ENCODE measurements at regions not wholly inside any gene's neighbourhood (a gene's known extent, or its start where the extent isn't known, plus 50 kb on each side); places are given as distances from the start of the nearest gene placed in this dataset.

- H3K79me2 ChIP-seq (ENCODE audit: low read depth): no peaks in the 10 kb centered on the region
- no peak overlapping the region for H3K4me2 ChIP-seq
- no peaks in the 10 kb centered on the region for H3K4me1 ChIP-seq (replicated peaks; ENCODE audit: insufficient read depth)
- no peak overlapping the region for H3K27ac ChIP-seq
- POLR2A ChIA-PET (ENCODE audit: unreplicated experiment): no interaction called here
- no TSS peak for BruUV-seq (replicated peaks)
- no peak overlapping the region for H2AFZ ChIP-seq
- CTCF ChIA-PET: no interaction called here
- no peaks in the 10 kb centered on the region for H3F3A ChIP-seq (ENCODE audit: insufficient read depth, low read depth)
- H3K9me3 ChIP-seq (ENCODE audit: insufficient read depth, low read depth): no peaks in the 10 kb centered on the region
- H3K36me3 ChIP-seq (ENCODE audit: low read depth): no peaks in the 10 kb centered on the region
- TF ChIP-seq, protein P1, sequence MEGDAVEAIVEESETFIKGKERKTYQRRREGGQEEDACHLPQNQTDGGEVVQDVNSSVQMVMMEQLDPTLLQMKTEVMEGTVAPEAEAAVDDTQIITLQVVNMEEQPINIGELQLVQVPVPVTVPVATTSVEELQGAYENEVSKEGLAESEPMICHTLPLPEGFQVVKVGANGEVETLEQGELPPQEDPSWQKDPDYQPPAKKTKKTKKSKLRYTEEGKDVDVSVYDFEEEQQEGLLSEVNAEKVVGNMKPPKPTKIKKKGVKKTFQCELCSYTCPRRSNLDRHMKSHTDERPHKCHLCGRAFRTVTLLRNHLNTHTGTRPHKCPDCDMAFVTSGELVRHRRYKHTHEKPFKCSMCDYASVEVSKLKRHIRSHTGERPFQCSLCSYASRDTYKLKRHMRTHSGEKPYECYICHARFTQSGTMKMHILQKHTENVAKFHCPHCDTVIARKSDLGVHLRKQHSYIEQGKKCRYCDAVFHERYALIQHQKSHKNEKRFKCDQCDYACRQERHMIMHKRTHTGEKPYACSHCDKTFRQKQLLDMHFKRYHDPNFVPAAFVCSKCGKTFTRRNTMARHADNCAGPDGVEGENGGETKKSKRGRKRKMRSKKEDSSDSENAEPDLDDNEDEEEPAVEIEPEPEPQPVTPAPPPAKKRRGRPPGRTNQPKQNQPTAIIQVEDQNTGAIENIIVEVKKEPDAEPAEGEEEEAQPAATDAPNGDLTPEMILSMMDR (conservative IDR thresholded peaks at IDR 0.05): no peak
- no peak for TF ChIP-seq EZH2 (IDR thresholded peaks at IDR 0.05; ENCODE audit: low read depth)
- no peak for DNase-seq
- no peaks in the 10 kb centered on the region for H3K9me2 ChIP-seq (ENCODE audit: insufficient read depth)
- no peaks in the 10 kb centered on the region for H4K20me1 ChIP-seq (ENCODE audit: insufficient read depth)
- H3K27me3 ChIP-seq (ENCODE audit: insufficient read depth, low read depth): no peaks in the 10 kb centered on the region
- intact Hi-C loops (cut with micrococcal nuclease; ENCODE audit: unreplicated experiment): no loop called here
- H3K4me3 ChIP-seq: no peak overlapping the region
These were observed 50.8 kb upstream of the GADL1 start for GRCh38 chr3:30945291-30945690.

DNA sequence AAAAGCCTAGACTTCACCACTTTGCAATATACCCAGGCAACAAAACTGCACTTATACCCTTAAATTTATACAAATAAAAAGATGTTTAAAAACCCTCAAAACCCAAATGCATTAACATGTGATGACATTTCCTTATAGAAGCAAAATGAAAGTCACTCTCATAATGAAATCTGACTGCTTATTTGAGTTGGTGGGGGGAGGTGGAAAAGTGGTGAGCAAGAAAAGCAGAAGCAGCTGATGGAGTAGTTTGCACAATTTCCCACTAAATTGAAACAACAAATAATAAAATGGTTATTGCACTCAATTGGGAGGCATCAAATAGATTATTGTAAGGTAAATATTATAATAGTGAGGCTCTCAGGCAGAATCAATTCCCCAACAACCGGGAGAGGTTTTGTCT is 54.0 kb upstream of the GADL1 start:
- no TSS peak for BruUV-seq (replicated peaks)
- Histone ChIP-seq H3K4me2 (no peak overlapping the region), H2AFZ (no peak overlapping the region), H3F3A (ENCODE audit: insufficient read depth, low read depth) (no peaks in the 10 kb centered on the region), H3K79me2 (ENCODE audit: low read depth) (no peaks in the 10 kb centered on the region), H3K27me3 (ENCODE audit: insufficient read depth, low read depth) (no peaks in the 10 kb centered on the region), H3K9me2 (ENCODE audit: insufficient read depth) (no peaks in the 10 kb centered on the region), H3K9me3 (ENCODE audit: insufficient read depth, low read depth) (no peaks in the 10 kb centered on the region), H3K36me3 (ENCODE audit: low read depth) (no peaks in the 10 kb centered on the region), H4K20me1 (ENCODE audit: insufficient read depth) (no peaks in the 10 kb centered on the region), H3K27ac (no peak overlapping the region), H3K4me3 (no peak overlapping the region), H3K4me1 (replicated peaks; ENCODE audit: insufficient read depth) (no peaks in the 10 kb centered on the region)
- intact Hi-C loops (cut with micrococcal nuclease; ENCODE audit: unreplicated experiment): no loop called here
- POLR2A ChIA-PET (ENCODE audit: unreplicated experiment): no interaction called here
- no peak for DNase-seq
- TF ChIP-seq EZH2 (IDR thresholded peaks at IDR 0.05; ENCODE audit: low read depth): no peak
- TF ChIP-seq, protein P1 (conservative IDR thresholded peaks at IDR 0.05): no peak
- CTCF ChIA-PET: no interaction called here

DNA sequence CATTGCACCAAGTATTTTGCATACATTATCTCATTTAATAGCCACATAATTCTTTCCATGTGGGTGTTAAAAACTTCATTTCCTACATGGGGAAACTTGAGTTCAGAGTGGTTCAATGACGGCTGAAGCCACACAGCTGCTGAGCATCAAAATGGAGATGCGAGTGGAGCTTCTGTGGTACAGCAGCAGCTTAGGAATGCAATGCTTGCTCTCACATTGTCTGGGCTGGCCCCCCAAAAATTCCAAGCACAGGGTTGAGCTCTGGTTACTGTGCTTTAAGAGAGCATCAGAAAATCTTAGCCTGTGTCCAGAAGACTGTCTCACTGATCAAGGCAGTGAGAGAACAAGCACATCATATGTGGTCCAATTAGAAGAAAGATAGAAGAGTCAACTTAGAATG is 57.4 kb upstream of the GADL1 start:
- Histone ChIP-seq H3K4me3 (no peak overlapping the region), H3K4me2 (no peak overlapping the region), H3K9me3 (ENCODE audit: insufficient read depth, low read depth) (no peaks in the 10 kb centered on the region), H3K4me1 (replicated peaks; ENCODE audit: insufficient read depth) (no peaks in the 10 kb centered on the region), H4K20me1 (ENCODE audit: insufficient read depth) (no peaks in the 10 kb centered on the region), H3K36me3 (ENCODE audit: low read depth) (no peaks in the 10 kb centered on the region), H3K27me3 (ENCODE audit: insufficient read depth, low read depth) (no peaks in the 10 kb centered on the region), H3K9me2 (ENCODE audit: insufficient read depth) (no peaks in the 10 kb centered on the region), H3K27ac (no peak overlapping the region), H3F3A (ENCODE audit: insufficient read depth, low read depth) (no peaks in the 10 kb centered on the region), H3K79me2 (ENCODE audit: low read depth) (no peaks in the 10 kb centered on the region), H2AFZ (no peak overlapping the region)
- no TSS peak for BruUV-seq (replicated peaks)
- intact Hi-C loops (cut with micrococcal nuclease; ENCODE audit: unreplicated experiment): no loop called here
- POLR2A ChIA-PET (ENCODE audit: unreplicated experiment): no interaction called here
- TF ChIP-seq, protein P1 (conservative IDR thresholded peaks at IDR 0.05): no peak
- TF ChIP-seq EZH2 (IDR thresholded peaks at IDR 0.05; ENCODE audit: low read depth): no peak
- no peak for DNase-seq
- CTCF ChIA-PET: no interaction called here
